Nephron progenitor cell (in vitro differentiated cells): ENCODE measurements at regions not wholly inside any gene's neighbourhood (a gene's known extent, or its start where the extent isn't known, plus 50 kb on each side); places are given as distances from the start of the nearest gene placed in this dataset.

Experiments
- DNase-seq: peaks from one replicate; pipeline ENCODE4 v3.0.0; 2021
- H3K27ac Mint-ChIP-seq: 2 replicates; pipeline ENCODE4 v1.8.0; 2021; ENCODE audit warnings: mild to moderate bottlenecking, moderate library complexity, mixed read lengths
- H3K27me3 Mint-ChIP-seq: 2 replicates; pipeline ENCODE4 v1.8.0; 2021; ENCODE audit warnings: mild to moderate bottlenecking, low read depth, mixed read lengths; ENCODE audit not compliant: poor library complexity
- H3K36me3 Mint-ChIP-seq: 2 replicates; pipeline ENCODE4 v1.8.0; 2021; ENCODE audit warnings: low read depth, mixed read lengths
- H3K4me1 Mint-ChIP-seq: 2 replicates; pipeline ENCODE4 v1.8.0; 2021; ENCODE audit warnings: mixed read lengths
- H3K4me3 Mint-ChIP-seq: 2 replicates; pipeline ENCODE4 v1.8.0; 2021; ENCODE audit warnings: mild to moderate bottlenecking, moderate library complexity, mixed read lengths
- H3K9me3 Mint-ChIP-seq: 2 replicates; pipeline ENCODE4 v1.8.0; 2021; ENCODE audit warnings: mild to moderate bottlenecking, moderate library complexity, mixed read lengths
- TF ChIP-seq, protein P1 (sequence below): fragments of 200-600 bp; sonication (generic); IDR thresholded peaks from 2 replicates; pipeline ENCODE4 v1.5.0; 2021; ENCODE audit warnings: antibody characterized with exemption

DNA sequence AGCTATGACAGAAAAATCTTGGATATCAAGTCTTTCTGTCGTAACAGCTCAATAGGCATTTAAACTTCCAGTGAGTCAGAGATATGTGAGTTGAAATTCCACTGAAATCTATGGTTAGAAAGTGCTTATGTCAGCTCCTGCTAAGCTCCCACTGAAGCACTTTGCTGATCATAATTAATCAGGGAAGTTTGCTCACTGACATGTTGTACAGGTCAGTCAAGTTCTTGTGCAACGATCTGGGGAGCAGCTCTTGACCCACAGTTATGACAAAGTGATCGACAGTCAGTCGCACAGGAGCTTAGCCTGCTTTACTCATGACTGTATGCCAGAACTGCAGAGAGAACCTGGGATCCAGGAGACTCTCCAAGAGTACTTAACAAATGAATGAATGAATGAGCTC lies 453.5 kb downstream of the SOX2 start:
- TF ChIP-seq, protein P1, sequence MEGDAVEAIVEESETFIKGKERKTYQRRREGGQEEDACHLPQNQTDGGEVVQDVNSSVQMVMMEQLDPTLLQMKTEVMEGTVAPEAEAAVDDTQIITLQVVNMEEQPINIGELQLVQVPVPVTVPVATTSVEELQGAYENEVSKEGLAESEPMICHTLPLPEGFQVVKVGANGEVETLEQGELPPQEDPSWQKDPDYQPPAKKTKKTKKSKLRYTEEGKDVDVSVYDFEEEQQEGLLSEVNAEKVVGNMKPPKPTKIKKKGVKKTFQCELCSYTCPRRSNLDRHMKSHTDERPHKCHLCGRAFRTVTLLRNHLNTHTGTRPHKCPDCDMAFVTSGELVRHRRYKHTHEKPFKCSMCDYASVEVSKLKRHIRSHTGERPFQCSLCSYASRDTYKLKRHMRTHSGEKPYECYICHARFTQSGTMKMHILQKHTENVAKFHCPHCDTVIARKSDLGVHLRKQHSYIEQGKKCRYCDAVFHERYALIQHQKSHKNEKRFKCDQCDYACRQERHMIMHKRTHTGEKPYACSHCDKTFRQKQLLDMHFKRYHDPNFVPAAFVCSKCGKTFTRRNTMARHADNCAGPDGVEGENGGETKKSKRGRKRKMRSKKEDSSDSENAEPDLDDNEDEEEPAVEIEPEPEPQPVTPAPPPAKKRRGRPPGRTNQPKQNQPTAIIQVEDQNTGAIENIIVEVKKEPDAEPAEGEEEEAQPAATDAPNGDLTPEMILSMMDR = no peak
- Mint-ChIP-seq H3K27me3 (no peaks in the 10 kb centered on the region), H3K36me3 (no peaks in the 10 kb centered on the region), H3K9me3 (no peaks in the 10 kb centered on the region), H3K4me1 (no peaks in the 10 kb centered on the region), H3K4me3 (no peak overlapping the region), H3K27ac (no peak overlapping the region)
- no peak for DNase-seq

DNA sequence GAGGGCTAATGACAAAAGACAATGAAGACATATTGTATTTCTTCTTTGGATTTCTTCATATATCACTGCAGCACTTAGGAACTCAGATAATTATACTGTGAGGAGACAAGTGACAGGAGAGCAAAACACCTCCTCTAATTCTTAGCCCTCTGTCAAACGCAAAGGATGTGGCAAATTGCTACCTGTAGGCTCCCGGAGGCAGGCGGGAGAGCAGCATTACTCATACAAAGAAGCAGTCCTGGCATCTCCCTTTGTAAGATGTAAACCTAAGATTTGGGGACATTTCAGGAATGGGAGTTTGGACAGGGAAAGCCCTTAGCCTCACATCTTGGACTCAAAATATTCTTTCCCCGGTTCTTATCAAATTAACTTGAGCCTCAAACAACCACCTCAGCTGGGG lies 460.8 kb downstream of the SOX2 start:
- H3K9me3 Mint-ChIP-seq = no peaks in the 10 kb centered on the region
- no peak overlapping the region for H3K4me3 Mint-ChIP-seq
- H3K4me1 Mint-ChIP-seq = peaks cover 8% of the 10 kb centered on the region

DNA sequence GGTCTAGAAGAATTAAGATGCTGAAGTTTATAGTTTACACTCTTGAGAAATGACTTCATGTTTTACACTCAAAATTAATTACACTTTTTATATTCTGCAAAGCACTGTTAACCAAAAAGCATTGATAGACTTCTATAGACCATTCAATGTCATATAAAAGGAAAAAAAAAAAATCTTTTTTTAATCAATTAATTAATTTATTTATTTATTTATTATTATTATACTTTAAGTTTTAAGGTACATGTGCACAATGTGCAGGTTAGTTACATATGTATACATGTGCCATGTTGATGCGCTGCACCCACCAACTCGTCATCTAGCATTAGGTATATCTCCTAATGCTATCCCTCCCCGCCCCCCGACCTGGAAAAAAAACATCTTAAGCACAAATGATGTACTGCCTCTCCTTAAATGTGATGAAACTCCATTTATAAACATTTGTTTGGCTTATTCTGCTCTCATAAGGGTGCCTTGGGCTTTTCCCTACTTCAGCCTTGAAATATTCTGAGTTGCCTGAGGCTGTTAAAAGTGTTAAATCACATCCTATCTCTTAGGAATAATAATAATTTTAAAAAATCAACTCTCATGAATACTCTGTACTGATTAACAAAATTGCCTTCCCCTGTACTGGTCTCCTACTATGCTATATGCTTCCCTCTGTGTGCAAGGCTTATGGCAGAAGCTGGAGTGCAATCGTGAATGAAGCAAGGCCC lies 466.9 kb downstream of the SOX2 start:
- H3K9me3 Mint-ChIP-seq = no peaks in the 10 kb centered on the region

More for the DNA sequence above, 460.8 kb downstream of the SOX2 start:
- DNase-seq = no peak
- Mint-ChIP-seq H3K27ac (no peak overlapping the region), H3K27me3 (no peaks in the 10 kb centered on the region), H3K36me3 (no peaks in the 10 kb centered on the region)
- TF ChIP-seq, protein P1 = no peak

DNA sequence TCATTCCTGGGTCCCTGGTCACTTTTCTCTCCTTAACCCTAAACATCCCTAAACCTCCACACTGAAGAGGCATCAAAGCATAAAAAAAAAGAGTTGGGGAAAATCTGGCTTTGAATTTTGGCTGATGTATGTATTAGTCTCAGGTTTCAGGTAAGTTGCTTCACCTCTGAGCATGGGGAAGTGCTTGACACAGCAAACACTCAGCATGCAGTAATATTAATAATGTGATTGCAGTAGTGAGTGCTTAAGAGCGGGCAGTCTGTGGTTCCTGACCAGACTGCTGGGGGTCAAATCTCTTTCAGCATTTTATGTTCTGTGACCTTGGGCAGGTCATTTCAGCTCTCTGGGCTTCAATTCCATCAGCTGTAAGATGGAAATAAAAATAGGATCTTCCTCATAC lies 467.9 kb downstream of the SOX2 start:
- no peak overlapping the region for H3K4me3 Mint-ChIP-seq
- peaks cover 3% of the 10 kb centered on the region for H3K27me3 Mint-ChIP-seq
- no peak for DNase-seq
- peaks cover 49% of the 10 kb centered on the region for H3K4me1 Mint-ChIP-seq
- no peaks in the 10 kb centered on the region for H3K36me3 Mint-ChIP-seq
- H3K27ac Mint-ChIP-seq = no peak overlapping the region
- TF ChIP-seq, protein P1 = no peak
- H3K9me3 Mint-ChIP-seq = no peaks in the 10 kb centered on the region

More for the DNA sequence above, 466.9 kb downstream of the SOX2 start:
- Mint-ChIP-seq H3K4me1 (peaks cover 49% of the 10 kb centered on the region), H3K4me3 (no peak overlapping the region), H3K27me3 (peaks cover 3% of the 10 kb centered on the region), H3K27ac (no peak overlapping the region), H3K36me3 (no peaks in the 10 kb centered on the region)
- TF ChIP-seq, protein P1 = no peak
- DNase-seq = no peak

DNA sequence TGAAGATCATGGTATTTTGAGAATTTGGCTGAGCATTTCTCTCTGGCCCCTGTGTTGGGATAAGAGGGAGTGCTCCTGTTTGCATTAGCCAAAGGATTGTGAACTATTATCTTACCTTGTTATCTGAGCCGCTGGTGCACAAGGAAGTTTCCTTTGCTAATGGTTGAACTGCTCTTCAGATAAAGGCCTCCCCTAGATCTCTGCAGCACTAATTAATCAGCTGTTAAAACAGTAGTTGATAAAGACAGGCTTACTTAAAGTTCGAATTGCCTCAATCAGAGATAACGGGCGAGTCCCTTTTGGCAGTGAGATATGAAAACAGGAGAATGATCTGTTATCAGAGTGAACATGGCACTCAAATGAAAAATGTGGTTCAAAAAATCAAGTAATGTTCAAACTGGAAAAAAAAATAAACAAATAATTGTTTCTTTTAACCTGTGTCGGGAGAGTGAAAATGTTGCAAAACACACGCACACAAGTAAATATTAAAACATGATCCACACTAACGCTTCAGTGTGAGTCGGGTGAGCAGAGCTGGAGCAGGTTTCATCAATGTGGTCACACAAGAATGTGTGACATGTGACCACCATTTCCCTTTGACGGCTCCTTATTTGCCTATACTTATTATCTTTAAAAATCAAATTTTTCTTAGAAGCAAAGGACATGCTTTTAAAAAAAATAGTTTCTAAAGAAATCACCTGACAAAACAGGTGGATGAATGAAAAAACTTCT lies 469.1 kb downstream of the SOX2 start:
- no peak for DNase-seq
- H3K4me1 Mint-ChIP-seq = peaks cover 49% of the 10 kb centered on the region
- no peaks in the 10 kb centered on the region for H3K9me3 Mint-ChIP-seq
- H3K4me3 Mint-ChIP-seq = no peak overlapping the region
- H3K27ac Mint-ChIP-seq = no peak overlapping the region
- TF ChIP-seq, protein P1 = no peak
- no peaks in the 10 kb centered on the region for H3K36me3 Mint-ChIP-seq
- H3K27me3 Mint-ChIP-seq = peaks cover 3% of the 10 kb centered on the region
